ENCODE measurements at regions not wholly inside any gene's neighbourhood (a gene's known extent, or its start where the extent isn't known, plus 50 kb on each side); places are given as distances from the start of the nearest gene placed in this dataset.

DNA sequence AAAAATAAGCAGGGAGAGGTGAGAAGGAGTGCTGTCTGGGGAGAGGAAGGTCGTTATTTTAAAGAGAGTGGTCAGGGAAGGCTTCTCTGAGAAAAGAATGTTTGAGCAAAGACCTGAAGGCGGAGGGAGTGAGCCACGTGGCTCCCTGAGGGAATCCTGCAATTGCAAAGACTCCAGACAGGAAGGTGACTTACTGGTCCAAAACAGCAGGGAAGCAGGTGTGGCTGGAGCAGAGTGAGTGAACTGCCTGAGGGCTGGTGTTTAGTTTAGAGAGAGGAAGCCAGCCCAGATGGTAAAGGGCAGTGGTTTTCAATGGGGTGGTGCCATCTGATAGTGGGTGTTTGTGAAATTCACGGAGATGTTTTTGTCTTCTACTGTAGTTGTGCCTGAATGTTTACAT lies 58.8 kb upstream of the LTA4H start:
- no peak for TF ChIP-seq CTCF (IDR thresholded peaks at IDR 0.05)
- no peak for TF ChIP-seq EP300 (IDR thresholded peaks at IDR 0.05)
- TF ChIP-seq POLR2A (IDR thresholded peaks at IDR 0.05), result no peak
